GM12892 (cell line): ENCODE measurements at regions not wholly inside any gene's neighbourhood (a gene's known extent, or its start where the extent isn't known, plus 50 kb on each side); places are given as distances from the start of the nearest gene placed in this dataset.

ENCODE experiments used
- POLR2A ChIP-seq: IDR thresholded peaks from 2 replicates; pipeline ENCODE4 v1.6.1; 2011; ENCODE audit warnings: low read depth, low read length, control low read depth
- POLR2AphosphoS5 ChIP-seq: IDR thresholded peaks from 2 replicates; pipeline ENCODE4 v1.6.1; 2011; ENCODE audit warnings: low read depth, low read length, control low read depth
- TAF1 ChIP-seq: IDR thresholded peaks from 2 replicates; pipeline ENCODE4 v1.6.1; 2011; ENCODE audit warnings: low read depth, mild to moderate bottlenecking, control low read depth, low read length, borderline replicate concordance

- no peak for TF ChIP-seq POLR2A
- no peak for TF ChIP-seq POLR2AphosphoS5
- TF ChIP-seq TAF1 = no peak
Observed at GRCh38 chr17:33628500-33629346, 335.6 kb upstream of the ASIC2 start.
